HG03460 (cell line): ENCODE measurements at regions not wholly inside any gene's neighbourhood (a gene's known extent, or its start where the extent isn't known, plus 50 kb on each side); places are given as distances from the start of the nearest gene placed in this dataset.

Experiments
- ATAC-seq: cut with Tn5 transposase; IDR thresholded peaks from one replicate; pipeline ENCODE4 v1.9.1; 2021; ENCODE audit not compliant: unreplicated experiment

GRCh38 chr1:68551459-68551858 lies 54.6 kb upstream of the DEPDC1 start:
- no peak for ATAC-seq

- no peak for ATAC-seq
Observed at GRCh38 chr1:68558321-68559026, 61.6 kb upstream of the DEPDC1 start.

GRCh38 chr1:68565923-68566322 lies 69.0 kb upstream of the DEPDC1 start:
- ATAC-seq, result no peak

- no peak for ATAC-seq
Observed at GRCh38 chr1:68570871-68571270, 74.0 kb upstream of the DEPDC1 start.

- no peak for ATAC-seq
Observed at GRCh38 chr1:68571454-68572235, 74.8 kb upstream of the DEPDC1 start.

- ATAC-seq, result no peak
Observed at GRCh38 chr1:68585351-68585750, 88.5 kb upstream of the DEPDC1 start.

- no peak for ATAC-seq
Observed at GRCh38 chr1:68586766-68587165, 89.9 kb upstream of the DEPDC1 start.

GRCh38 chr1:68588304-68588703 lies 91.4 kb upstream of the DEPDC1 start:
- ATAC-seq, result no peak

- ATAC-seq, result no peak
Observed at GRCh38 chr1:68590473-68590872, 93.6 kb upstream of the DEPDC1 start.

- ATAC-seq, result no peak
Observed at GRCh38 chr1:68594851-68595250, 98.0 kb upstream of the DEPDC1 start.

- no peak for ATAC-seq
Observed at GRCh38 chr1:68600049-68600661, 103.3 kb upstream of the DEPDC1 start.

- no peak for ATAC-seq
Observed at GRCh38 chr1:68608289-68608688, 111.4 kb upstream of the DEPDC1 start.

- no peak for ATAC-seq
Observed at GRCh38 chr1:68615312-68615711, 118.4 kb upstream of the DEPDC1 start.

GRCh38 chr1:68617942-68618341 lies 121.1 kb upstream of the DEPDC1 start:
- no peak for ATAC-seq

GRCh38 chr1:68620571-68620970 lies 123.7 kb upstream of the DEPDC1 start:
- no peak for ATAC-seq

GRCh38 chr1:68623700-68624099 lies 126.8 kb upstream of the DEPDC1 start:
- no peak for ATAC-seq

- ATAC-seq, result no peak
Observed at GRCh38 chr1:68624233-68624632, 127.4 kb upstream of the DEPDC1 start.

- ATAC-seq, result no peak
Observed at GRCh38 chr1:68625624-68626023, 128.7 kb upstream of the DEPDC1 start.

GRCh38 chr1:68633141-68633919 lies 136.4 kb upstream of the DEPDC1 start:
- no peak for ATAC-seq

GRCh38 chr1:68644504-68644903 lies 147.6 kb upstream of the DEPDC1 start:
- no peak for ATAC-seq

- no peak for ATAC-seq
Observed at GRCh38 chr1:68651115-68651514, 154.2 kb upstream of the DEPDC1 start.
